CD4-positive, CD25-positive, alpha-beta regulatory T cell (primary cell): ENCODE measurements at regions not wholly inside any gene's neighbourhood (a gene's known extent, or its start where the extent isn't known, plus 50 kb on each side); places are given as distances from the start of the nearest gene placed in this dataset.

ENCODE experiments used
- ATAC-seq, 2 donors: fragments of 150-1000 bp; cut with Tn5 transposase; one replicate each; pipeline ENCODE4 v1.10.0; 2021; ENCODE audit warnings: low read depth in 2 of 2, moderate number of reproducible peaks in 2 of 2, moderate library complexity in 1 of 2
- DNase-seq, 3 donors: peaks; one replicate each; pipeline versions ENCODE4 v3.0.0 to v3.0.0-alpha.2; 2012 to 2022; ENCODE audit warnings: mixed read lengths in 1 of 3
- H3K27ac ChIP-seq: one replicate; pipeline ENCODE4 v1.7.0; 2013; ENCODE audit warnings: mild to moderate bottlenecking, low read length; ENCODE audit not compliant: insufficient read depth, poor library complexity, severe bottlenecking
- H3K27me3 ChIP-seq: one replicate; pipeline ENCODE4 v1.7.0; 2013; ENCODE audit warnings: low read length; ENCODE audit not compliant: control insufficient read depth, insufficient read depth
- H3K36me3 ChIP-seq: one replicate; pipeline ENCODE4 v1.7.0; 2013; ENCODE audit warnings: mild to moderate bottlenecking, low read length, moderate library complexity; ENCODE audit not compliant: control insufficient read depth, insufficient read depth
- H3K4me1 ChIP-seq: 2 replicates; pipeline ENCODE4 v1.7.0; 2013; ENCODE audit warnings: mild to moderate bottlenecking, low read length; ENCODE audit not compliant: insufficient read depth, control insufficient read depth, poor library complexity, severe bottlenecking
- H3K4me3 ChIP-seq: one replicate; pipeline ENCODE4 v1.7.0; 2013; ENCODE audit warnings: low read depth, mild to moderate bottlenecking, low read length, moderate library complexity
- H3K9me3 ChIP-seq, 2 experiments: 1 replicate in 1 of 2; 2 replicates in 1 of 2; pipeline ENCODE4 v1.7.0; 2013; ENCODE audit warnings: low read length in 2 of 2, mild to moderate bottlenecking in 1 of 2, moderate library complexity in 1 of 2; ENCODE audit not compliant: control insufficient read depth in 2 of 2
- H3K27ac Mint-ChIP-seq, 3 donors: one replicate each; pipeline ENCODE4 v1.8.0; 2020 to 2022; ENCODE audit warnings: mild to moderate bottlenecking in 3 of 3, mixed read lengths in 3 of 3, moderate library complexity in 2 of 3
- H3K27me3 Mint-ChIP-seq: one replicate; pipeline ENCODE4 v1.8.0; 2022; ENCODE audit warnings: mild to moderate bottlenecking, mixed read lengths
- H3K36me3 Mint-ChIP-seq: one replicate; pipeline ENCODE4 v1.8.0; 2020; ENCODE audit warnings: mixed read lengths
- H3K4me1 Mint-ChIP-seq, 4 donors: one replicate each; pipeline ENCODE4 v1.8.0; 2020 to 2022; ENCODE audit warnings: mixed read lengths in 4 of 4, mild to moderate bottlenecking in 1 of 4
- H3K4me3 Mint-ChIP-seq, 4 donors: one replicate each; pipeline ENCODE4 v1.8.0; 2020 to 2022; ENCODE audit warnings: mild to moderate bottlenecking in 4 of 4, mixed read lengths in 4 of 4, moderate library complexity in 3 of 4
- H3K9me3 Mint-ChIP-seq, 7 donors: one replicate each; pipeline ENCODE4 v1.8.0; 2020 to 2022; ENCODE audit warnings: mixed read lengths in 7 of 7, mild to moderate bottlenecking in 3 of 7, moderate library complexity in 2 of 7

- H3K4me3 Mint-ChIP-seq: no peak overlapping the region
- no peak overlapping the region for H3K4me3 ChIP-seq
- H3K4me1 Mint-ChIP-seq: no peaks in the 10 kb centered on the region
- H3K27ac ChIP-seq: no peak overlapping the region
- no peaks in the 10 kb centered on the region for H3K4me1 ChIP-seq
- H3K27me3 ChIP-seq: peaks cover 2% of the 10 kb centered on the region
- H3K36me3 Mint-ChIP-seq: no peaks in the 10 kb centered on the region
- H3K9me3 ChIP-seq: no peaks in the 10 kb centered on the region
- H3K27ac Mint-ChIP-seq: no peak overlapping the region
- DNase-seq (no peak), ATAC-seq (no peak)
- no peaks in the 10 kb centered on the region for H3K36me3 ChIP-seq
- no peaks in the 10 kb centered on the region for H3K27me3 Mint-ChIP-seq
- peaks cover 0 to 5% (median 0%) of the 10 kb centered on the region in 7 donors for H3K9me3 Mint-ChIP-seq
Measured at GRCh38 chr2:147396890-147397289, 447.9 kb upstream of the ACVR2A start.

GRCh38 chr2:147394179-147394790 is 450.5 kb upstream of the ACVR2A start:
- Histone ChIP-seq H3K36me3 (no peaks in the 10 kb centered on the region), H3K27me3 (no peaks in the 10 kb centered on the region), H3K4me1 (no peaks in the 10 kb centered on the region), H3K4me3 (no peak overlapping the region), H3K9me3 (no peaks in the 10 kb centered on the region), H3K27ac (no peak overlapping the region)
- Mint-ChIP-seq H3K36me3 (no peaks in the 10 kb centered on the region), H3K9me3 (peaks cover 0 to 4% (median 0%) of the 10 kb centered on the region in 7 donors), H3K27me3 (no peaks in the 10 kb centered on the region), H3K4me1 (no peaks in the 10 kb centered on the region), H3K27ac (no peak overlapping the region), H3K4me3 (no peak overlapping the region)
- no peak for ATAC-seq
- DNase-seq: no peak

- DNase-seq (no peak), ATAC-seq (no peak)
- H3K9me3 ChIP-seq: no peaks in the 10 kb centered on the region
- no peak overlapping the region for H3K27ac ChIP-seq
- H3K27me3 ChIP-seq: no peaks in the 10 kb centered on the region
- no peaks in the 10 kb centered on the region for H3K4me1 ChIP-seq
- H3K36me3 ChIP-seq: no peaks in the 10 kb centered on the region
- Mint-ChIP-seq H3K36me3 (no peaks in the 10 kb centered on the region), H3K9me3 (peaks cover 0 to 4% (median 0%) of the 10 kb centered on the region in 7 donors), H3K4me1 (peaks cover 0 to 5% (median 0%) of the 10 kb centered on the region in 4 donors), H3K4me3 (no peak overlapping the region), H3K27ac (no peak overlapping the region), H3K27me3 (peaks cover 5% of the 10 kb centered on the region)
- H3K4me3 ChIP-seq: no peak overlapping the region
Measured at GRCh38 chr2:147392180-147392579, 452.6 kb upstream of the ACVR2A start.

- no peaks in the 10 kb centered on the region for H3K9me3 ChIP-seq
- Mint-ChIP-seq H3K9me3 (peaks cover 0 to 4% (median 0%) of the 10 kb centered on the region in 7 donors), H3K36me3 (no peaks in the 10 kb centered on the region), H3K27ac (no peak overlapping the region), H3K4me3 (no peak overlapping the region), H3K4me1 (peaks cover 0 to 5% (median 0%) of the 10 kb centered on the region in 4 donors), H3K27me3 (peaks cover 5% of the 10 kb centered on the region)
- no peaks in the 10 kb centered on the region for H3K36me3 ChIP-seq
- H3K27ac ChIP-seq: no peak overlapping the region
- ATAC-seq (no peak), DNase-seq (no peak)
- H3K4me1 ChIP-seq: no peaks in the 10 kb centered on the region
- H3K27me3 ChIP-seq: no peaks in the 10 kb centered on the region
- no peak overlapping the region for H3K4me3 ChIP-seq
Measured at GRCh38 chr2:147390475-147390874, 454.4 kb upstream of the ACVR2A start.

GRCh38 chr2:147389218-147389617 is 455.6 kb upstream of the ACVR2A start:
- Mint-ChIP-seq H3K4me3 (no peak overlapping the region), H3K9me3 (peaks cover 0 to 4% (median 0%) of the 10 kb centered on the region in 7 donors), H3K27ac (no peak overlapping the region), H3K4me1 (peaks cover 0 to 5% (median 0%) of the 10 kb centered on the region in 4 donors), H3K27me3 (peaks cover 5% of the 10 kb centered on the region), H3K36me3 (no peaks in the 10 kb centered on the region)
- ATAC-seq: no peak
- no peak for DNase-seq
- no peaks in the 10 kb centered on the region for H3K9me3 ChIP-seq
- no peaks in the 10 kb centered on the region for H3K27me3 ChIP-seq
- no peak overlapping the region for H3K4me3 ChIP-seq
- H3K36me3 ChIP-seq: no peaks in the 10 kb centered on the region
- no peaks in the 10 kb centered on the region for H3K4me1 ChIP-seq
- no peak overlapping the region for H3K27ac ChIP-seq

GRCh38 chr2:147388217-147388616 is 456.6 kb upstream of the ACVR2A start:
- no peaks in the 10 kb centered on the region for H3K4me1 ChIP-seq
- Mint-ChIP-seq H3K4me1 (peaks cover 0 to 5% (median 0%) of the 10 kb centered on the region in 4 donors), H3K36me3 (no peaks in the 10 kb centered on the region), H3K27ac (peak overlapping the region in 1 of 3 donors; percentile 52), H3K27me3 (peaks cover 5% of the 10 kb centered on the region), H3K9me3 (peaks cover 0 to 4% (median 0%) of the 10 kb centered on the region in 7 donors), H3K4me3 (no peak overlapping the region)
- no peaks in the 10 kb centered on the region for H3K9me3 ChIP-seq
- no peak overlapping the region for H3K27ac ChIP-seq
- H3K36me3 ChIP-seq: no peaks in the 10 kb centered on the region
- no peaks in the 10 kb centered on the region for H3K27me3 ChIP-seq
- DNase-seq (no peak), ATAC-seq (no peak)
- no peak overlapping the region for H3K4me3 ChIP-seq

GRCh38 chr2:147386284-147386683 is 458.5 kb upstream of the ACVR2A start:
- Mint-ChIP-seq H3K27me3 (peaks cover 5% of the 10 kb centered on the region), H3K4me3 (no peak overlapping the region), H3K36me3 (no peaks in the 10 kb centered on the region), H3K27ac (no peak overlapping the region), H3K4me1 (peaks cover 0 to 5% (median 0%) of the 10 kb centered on the region in 4 donors), H3K9me3 (peaks cover 0 to 4% (median 0%) of the 10 kb centered on the region in 7 donors)
- ATAC-seq (no peak), DNase-seq (no peak)
- no peaks in the 10 kb centered on the region for H3K9me3 ChIP-seq
- H3K27ac ChIP-seq: no peak overlapping the region
- no peaks in the 10 kb centered on the region for H3K36me3 ChIP-seq
- no peak overlapping the region for H3K4me3 ChIP-seq
- H3K27me3 ChIP-seq: no peaks in the 10 kb centered on the region
- H3K4me1 ChIP-seq: no peaks in the 10 kb centered on the region

- peaks cover 5% of the 10 kb centered on the region for H3K27me3 Mint-ChIP-seq
- no peaks in the 10 kb centered on the region for H3K4me1 ChIP-seq
- no peaks in the 10 kb centered on the region for H3K36me3 Mint-ChIP-seq
- H3K9me3 ChIP-seq: no peaks in the 10 kb centered on the region
- H3K36me3 ChIP-seq: no peaks in the 10 kb centered on the region
- no peak for DNase-seq
- no peaks in the 10 kb centered on the region for H3K27me3 ChIP-seq
- H3K4me3 ChIP-seq: no peak overlapping the region
- peaks cover 0 to 4% (median 0%) of the 10 kb centered on the region in 7 donors for H3K9me3 Mint-ChIP-seq
- no peak overlapping the region for H3K27ac ChIP-seq
- H3K4me1 Mint-ChIP-seq: peaks cover 0 to 5% (median 0%) of the 10 kb centered on the region in 4 donors
- H3K27ac Mint-ChIP-seq: no peak overlapping the region
- no peak for ATAC-seq
- no peak overlapping the region for H3K4me3 Mint-ChIP-seq
Measured at GRCh38 chr2:147385600-147385999, 459.2 kb upstream of the ACVR2A start.
